Suppressor macrophage treated with lipopolysaccharide for 4 hours (primary cell): ENCODE measurements at regions not wholly inside any gene's neighbourhood (a gene's known extent, or its start where the extent isn't known, plus 50 kb on each side); places are given as distances from the start of the nearest gene placed in this dataset.

Source experiments
- DNase-seq: peaks from one replicate; pipeline ENCODE4 v3.0.0-alpha.2; 2020

- DNase-seq: no peak
Measured at GRCh38 chr1:83813576-83813975, 185.4 kb downstream of the TTLL7 start.

DNA sequence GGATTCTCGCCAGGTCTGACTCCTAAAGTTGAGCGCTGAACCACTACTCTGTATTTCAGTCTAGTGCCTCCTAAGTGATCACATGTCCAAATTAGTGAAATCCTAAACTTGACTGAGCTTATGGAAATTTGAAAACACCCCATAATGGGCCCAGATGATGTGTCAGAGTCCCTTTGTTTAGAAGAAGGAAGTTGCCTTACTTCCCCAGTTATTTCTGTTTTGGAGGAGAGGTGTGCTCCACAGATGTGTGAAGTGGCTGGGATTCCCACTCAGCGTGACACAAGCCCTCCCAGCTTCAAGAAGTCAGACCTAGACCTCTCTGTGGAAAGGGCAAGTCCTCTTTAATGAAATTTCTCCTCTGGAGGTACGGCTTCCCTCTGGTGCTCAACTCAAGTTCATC lies 188.8 kb downstream of the TTLL7 start:
- peak; percentile 5 for DNase-seq

DNA sequence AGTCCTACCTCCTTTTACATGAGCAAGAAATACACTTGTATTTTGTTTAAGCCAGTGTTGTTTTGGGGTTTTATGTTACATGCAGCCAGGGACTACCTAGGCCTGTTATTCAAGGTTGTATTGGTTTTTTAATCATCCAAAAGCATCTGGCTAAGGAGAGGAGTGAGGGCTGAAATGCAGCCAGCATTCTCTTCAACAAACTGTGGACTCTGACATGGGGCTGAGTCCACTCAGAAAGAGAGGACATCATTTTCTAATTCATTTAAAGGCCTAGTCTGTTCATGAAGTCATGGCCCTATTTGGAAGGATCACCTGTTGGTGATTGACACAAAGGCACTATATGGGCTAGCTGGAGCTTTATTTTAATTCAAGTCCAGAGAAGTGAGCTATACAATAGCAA lies 190.4 kb downstream of the TTLL7 start:
- no peak for DNase-seq

DNA sequence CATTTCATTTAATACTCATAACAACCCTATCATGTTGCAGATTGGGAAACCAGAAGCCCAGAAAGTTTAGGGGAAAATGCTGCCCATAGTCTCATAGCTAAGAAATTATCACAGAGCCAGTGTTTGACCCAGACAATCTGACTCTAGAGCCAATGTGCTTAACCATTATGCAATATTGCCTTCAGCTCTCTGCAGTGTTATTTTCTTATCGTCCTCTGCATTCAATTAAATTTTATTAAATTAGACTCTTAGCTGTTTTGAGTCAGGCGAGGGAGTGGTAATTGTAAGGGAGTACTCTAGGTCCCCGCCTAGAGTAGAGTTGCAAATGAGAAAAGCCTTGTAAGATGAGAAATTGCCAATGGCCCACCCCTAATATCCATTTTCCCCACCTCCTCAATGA lies 191.1 kb downstream of the TTLL7 start:
- DNase-seq: no peak

DNA sequence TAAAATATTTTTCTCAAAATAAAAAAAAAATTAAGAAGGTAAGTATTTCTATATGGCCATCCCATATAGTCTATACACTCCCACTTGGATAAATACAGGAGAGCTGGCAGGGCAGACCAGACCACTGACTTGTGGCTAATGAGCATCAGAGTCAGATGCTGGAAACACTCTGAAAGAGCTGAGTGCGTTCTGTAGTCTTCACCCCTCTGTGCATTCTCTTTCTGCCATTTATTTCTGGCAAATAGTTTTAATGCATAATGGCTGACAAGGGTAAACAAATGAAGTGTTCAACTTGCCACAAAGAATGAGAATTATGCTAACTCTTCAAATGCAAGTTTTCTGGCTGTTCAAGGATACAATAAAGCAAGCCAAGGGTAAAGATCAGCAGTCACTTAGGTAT lies 191.7 kb downstream of the TTLL7 start:
- no peak for DNase-seq

DNA sequence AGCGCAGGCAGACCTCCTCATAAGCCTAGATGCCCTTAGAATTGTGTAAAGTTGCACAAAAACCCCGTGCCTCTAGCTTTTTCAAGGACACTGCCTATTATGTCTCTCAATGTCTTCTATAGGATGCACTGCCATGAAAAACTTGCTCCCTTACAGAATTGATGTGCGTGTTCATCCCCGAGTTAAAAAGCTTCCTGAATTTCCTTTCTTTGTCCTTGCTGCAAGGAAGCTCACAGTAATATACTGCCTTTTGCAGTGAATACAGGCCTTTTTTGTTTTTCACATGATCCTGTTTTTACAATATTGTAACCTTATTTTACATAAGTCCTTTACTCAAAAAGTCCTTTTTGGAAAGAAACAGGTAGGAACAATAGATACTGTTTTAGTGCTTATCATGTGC lies 193.0 kb downstream of the TTLL7 start:
- DNase-seq: no peak

DNA sequence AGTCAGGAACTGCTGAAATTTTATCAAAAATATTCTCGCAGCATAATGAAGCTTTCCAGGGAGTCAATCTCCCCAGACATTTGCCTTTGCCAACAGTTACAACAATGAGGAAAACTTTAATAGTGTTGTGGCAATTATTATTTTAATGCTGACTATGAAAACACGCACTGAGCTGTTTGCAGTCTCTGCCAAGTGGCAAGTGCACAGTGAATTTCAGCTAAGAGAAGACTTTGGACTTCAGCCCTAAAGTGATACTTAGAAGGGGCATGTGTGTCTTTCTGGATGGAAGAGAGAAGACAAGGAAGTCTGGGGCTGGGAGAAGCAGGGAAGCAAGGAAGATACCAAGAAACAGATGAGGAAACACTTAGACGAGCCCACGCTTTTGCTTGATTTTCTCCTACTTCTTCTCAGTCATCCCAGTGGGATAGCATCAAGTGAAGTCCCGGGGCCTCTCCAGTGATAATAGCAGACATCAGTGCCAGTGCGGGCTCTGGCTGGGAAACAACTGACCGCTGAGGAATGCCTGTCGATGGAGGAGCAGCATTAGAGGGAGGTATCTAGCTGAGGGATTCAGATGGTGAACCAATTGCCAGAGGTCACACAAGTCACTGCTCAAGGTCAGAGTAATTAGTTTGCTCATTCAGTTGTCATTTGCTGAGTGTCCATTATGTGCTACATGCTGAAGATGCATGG lies 196.3 kb downstream of the TTLL7 start:
- no peak for DNase-seq

- DNase-seq: no peak
Measured at GRCh38 chr1:83802023-83802422, 196.9 kb downstream of the TTLL7 start.

DNA sequence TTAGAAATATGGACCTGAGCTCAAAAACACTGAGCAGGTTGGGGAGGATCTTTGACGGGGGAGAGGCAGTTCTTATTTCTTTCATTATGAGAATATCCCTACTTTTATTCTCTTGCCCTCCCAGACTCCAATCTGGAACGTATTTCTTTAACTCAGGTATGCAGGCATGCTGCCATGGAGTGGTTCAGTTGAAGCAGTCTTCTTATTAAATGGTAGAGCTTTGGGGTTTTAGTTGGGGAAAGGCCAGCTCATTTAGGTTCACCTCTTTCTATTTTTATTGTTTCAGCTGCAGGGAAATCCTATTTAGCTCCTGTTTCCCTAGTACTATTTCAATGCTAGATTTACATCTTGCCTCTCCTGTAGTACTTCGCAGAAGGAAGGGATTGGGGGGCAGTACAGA lies 198.9 kb downstream of the TTLL7 start:
- DNase-seq: no peak

GRCh38 chr1:83799594-83799993 lies 199.3 kb downstream of the TTLL7 start:
- DNase-seq: no peak

GRCh38 chr1:83798965-83799364 lies 200.0 kb downstream of the TTLL7 start:
- no peak for DNase-seq

GRCh38 chr1:83796409-83796808 lies 202.5 kb downstream of the TTLL7 start:
- DNase-seq: no peak

GRCh38 chr1:83794384-83794783 lies 204.5 kb downstream of the TTLL7 start:
- DNase-seq: no peak

GRCh38 chr1:83791821-83792437 lies 207.0 kb downstream of the TTLL7 start:
- peak; percentile 34 for DNase-seq

DNA sequence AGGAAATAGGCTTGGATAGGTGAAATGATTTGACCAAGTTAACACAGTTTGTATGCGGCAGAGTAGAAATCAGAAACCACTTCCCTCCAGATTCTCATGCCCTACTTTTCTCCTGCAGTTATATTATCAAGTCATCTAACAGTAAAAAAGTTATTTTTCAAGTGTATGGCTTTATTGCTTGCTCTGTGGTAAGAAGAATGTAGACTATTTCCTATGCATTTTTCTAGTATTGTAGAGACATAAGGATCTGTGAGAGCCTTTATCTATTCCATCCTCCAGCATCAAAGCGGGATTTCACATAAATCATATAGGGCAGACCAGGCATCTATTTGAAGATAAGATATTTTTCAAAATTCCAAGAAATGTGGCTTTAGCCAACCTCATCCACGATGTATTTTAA lies 208.5 kb downstream of the TTLL7 start:
- no peak for DNase-seq

DNA sequence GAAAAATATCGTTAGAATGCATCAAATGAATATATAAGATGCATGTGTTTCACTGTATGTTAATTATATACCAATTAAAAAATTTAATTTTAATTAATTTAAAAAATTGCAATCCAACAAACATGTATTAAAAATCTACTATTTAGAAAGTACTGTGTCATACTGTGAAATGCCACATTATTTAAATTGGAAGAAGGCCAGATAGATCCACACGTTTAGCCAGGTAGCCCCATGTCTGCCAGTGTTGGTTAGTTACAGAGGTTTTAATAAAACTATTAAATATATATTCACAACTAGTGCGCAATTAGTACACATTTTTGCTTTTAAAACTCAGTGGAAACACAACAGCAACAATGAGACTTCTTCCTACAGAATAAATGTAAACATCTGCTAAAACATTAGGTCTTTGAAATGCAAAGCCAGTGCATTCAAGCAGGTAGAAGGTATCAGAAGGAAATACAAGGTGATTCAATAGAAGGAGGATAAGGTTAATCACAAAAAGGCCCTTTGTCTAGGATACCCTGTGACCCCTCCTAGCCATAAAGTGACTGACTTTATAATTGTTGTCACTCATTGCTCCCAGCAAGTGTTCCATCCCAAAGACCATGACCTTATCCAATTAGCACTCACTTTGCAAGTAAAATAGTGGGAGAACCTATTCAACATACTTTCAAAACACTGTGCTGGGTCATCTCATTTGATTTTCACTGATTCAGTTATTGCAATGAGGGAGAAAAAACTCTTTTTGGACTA lies 211.5 kb downstream of the TTLL7 start:
- DNase-seq: no peak

DNA sequence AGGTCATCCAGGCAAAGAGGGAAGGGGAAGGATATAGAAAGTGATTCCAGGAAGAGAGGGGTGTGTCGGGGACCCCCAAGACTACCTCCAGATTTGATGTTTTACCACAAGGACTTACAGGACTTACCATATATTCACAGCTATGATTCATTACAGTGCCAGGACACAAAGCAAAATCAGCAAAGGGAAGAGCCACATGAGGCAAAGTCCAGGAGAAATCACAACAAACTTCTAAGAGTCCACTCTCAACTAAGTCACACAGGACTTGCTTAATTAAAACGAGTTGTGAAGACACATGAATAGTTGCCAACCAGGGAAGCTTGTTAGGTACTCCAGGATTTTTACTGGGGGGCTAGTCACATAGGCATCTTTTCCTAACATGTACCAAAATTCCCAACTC lies 217.3 kb downstream of the TTLL7 start:
- DNase-seq: no peak

DNA sequence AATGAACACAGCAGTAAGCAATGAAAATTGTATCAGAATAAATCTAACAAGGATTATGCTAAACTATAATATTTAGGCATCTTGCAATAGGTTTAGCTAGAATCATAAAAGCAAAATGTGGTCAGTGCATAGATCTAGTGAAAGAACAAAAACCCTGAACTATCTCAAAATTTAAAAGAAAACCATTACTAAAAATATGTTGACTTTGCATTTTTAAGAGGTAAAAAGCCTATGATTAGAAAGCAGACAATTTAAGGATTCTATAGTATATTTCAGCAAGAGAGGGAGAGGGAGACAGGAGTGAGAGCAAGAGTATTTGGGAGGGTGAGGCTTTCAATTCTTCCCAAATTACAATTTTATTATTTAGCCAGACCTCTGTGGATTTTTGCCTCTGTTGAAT lies 219.4 kb downstream of the TTLL7 start:
- DNase-seq: no peak

DNA sequence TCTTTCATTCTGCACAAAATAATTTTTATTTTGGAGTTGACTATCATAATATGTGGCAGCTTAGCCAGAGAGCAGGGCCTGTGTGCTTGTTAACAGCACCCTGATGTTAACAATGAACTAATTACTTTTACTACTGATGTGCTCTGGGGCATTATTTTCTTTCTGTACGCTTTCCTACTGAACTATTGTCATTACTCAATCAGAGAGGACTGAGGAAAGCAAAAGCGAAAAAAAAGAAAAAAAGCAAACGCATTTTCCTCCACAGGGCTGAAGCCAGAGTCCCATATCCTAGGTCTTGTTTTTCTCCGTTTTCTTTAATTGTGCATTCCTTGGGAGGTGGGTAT lies 221.2 kb downstream of the TTLL7 start:
- no peak for DNase-seq

DNA sequence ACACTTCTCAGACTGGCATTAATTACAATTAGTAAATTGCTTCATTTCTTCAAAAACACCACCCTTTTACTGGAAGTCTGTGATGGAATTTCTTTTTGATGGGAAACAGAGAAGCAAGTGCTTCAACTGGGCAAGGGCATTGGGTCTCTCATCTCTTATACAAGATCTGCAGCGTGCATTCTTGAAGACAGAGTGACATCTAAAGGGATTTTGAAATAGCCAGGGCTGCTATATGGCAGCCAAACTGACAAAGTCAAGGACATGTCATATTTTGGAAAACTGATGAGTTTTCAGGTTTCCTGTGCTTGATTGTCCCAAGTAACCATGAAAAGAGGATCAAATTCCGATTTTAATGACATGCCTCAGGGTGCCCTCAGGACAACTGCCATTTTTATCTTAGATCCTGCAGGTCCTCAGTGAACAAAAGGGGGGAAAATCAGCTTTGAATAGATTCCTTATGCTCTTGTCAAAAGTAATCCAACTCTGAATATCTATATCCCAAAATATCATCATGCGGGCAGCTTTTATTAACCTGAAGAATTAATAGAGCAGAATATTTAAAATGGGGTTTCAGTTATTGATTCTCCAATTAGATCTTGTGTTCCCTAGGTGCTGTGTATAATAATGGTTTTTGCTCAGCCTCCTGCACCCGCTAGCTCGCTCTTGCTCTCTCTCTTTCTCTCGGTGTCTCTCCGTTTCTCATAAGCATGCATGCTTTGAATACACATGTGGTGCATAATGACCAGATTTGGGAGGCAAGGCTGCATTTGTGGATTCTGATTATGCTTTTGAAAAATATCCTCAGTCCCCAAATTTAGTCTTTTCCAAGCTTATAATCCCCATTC lies 221.8 kb downstream of the TTLL7 start:
- no peak for DNase-seq

GRCh38 chr1:83775977-83776603 lies 222.8 kb downstream of the TTLL7 start:
- DNase-seq: no peak

DNA sequence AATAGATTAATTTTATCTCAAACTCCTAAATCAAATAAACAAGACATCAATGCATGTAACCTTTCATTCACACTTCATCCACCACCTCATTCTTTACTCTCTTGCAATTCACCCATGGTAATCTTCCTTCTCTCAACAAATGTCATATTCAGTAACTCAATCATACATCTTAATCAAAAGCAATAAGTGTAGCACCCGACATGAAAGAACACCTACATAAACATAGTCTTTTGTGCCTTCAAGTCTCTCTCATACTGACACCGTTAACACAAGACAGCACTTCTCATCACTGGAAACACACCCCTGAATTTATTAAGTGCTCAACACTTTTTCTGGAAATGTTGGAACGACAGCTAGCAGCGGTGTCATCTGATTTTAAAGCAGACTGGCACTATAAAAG lies 225.9 kb downstream of the TTLL7 start:
- no peak for DNase-seq

DNA sequence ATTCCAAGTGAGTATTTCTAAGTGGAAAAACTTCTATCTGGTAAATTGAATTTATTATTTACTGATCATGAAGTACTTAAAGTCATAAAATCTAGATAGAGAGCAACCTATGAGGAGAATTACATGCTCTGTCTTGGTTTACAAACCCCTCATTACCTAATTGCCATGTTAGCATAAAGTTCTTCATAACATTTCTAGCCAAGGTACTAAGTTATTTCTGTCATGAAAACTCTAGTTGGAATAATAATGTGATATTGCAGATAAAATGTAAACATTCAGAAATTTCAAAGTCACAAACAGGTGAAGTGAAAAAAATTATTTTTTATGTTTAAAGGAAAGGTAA lies 228.6 kb downstream of the TTLL7 start:
- no peak for DNase-seq
